Smooth muscle cell (in vitro differentiated cells): ENCODE measurements at regions not wholly inside any gene's neighbourhood (a gene's known extent, or its start where the extent isn't known, plus 50 kb on each side); places are given as distances from the start of the nearest gene placed in this dataset.
"Not testable (repeated sequence)": the region's sequence is repeated elsewhere in the genome, so short reads cannot be mapped to it uniquely, and the experiment has no call there.

ENCODE experiments used
- DNase-seq: peaks from one replicate; lab custom pipeline; 2025; ENCODE audit not compliant: unreplicated experiment; lab: John Stamatoyannopoulos, UW
- H2AFZ ChIP-seq: fragments of 200-600 bp; sonication (generic); 2 replicates; pipeline ENCODE4 v1.6.0; 2016; ENCODE audit warnings: antibody characterized with exemption, low read depth, mild to moderate bottlenecking
- H3F3A ChIP-seq: fragments of 200-600 bp; sonication (generic); 2 replicates; pipeline ENCODE4 v1.6.0; 2017; ENCODE audit warnings: antibody characterized with exemption, low read depth
- H3K27ac ChIP-seq: fragments of 200-600 bp; sonication (generic); 2 replicates; pipeline ENCODE4 v1.5.1; 2016; ENCODE audit warnings: low read depth, mild to moderate bottlenecking
- H3K27me3 ChIP-seq: fragments of 200-600 bp; sonication (generic); 2 replicates; pipeline ENCODE4 v1.6.1; 2016; ENCODE audit warnings: low read depth, mild to moderate bottlenecking
- H3K36me3 ChIP-seq: fragments of 200-600 bp; sonication (generic); 2 replicates; pipeline ENCODE4 v1.5.1; 2016; ENCODE audit warnings: low read depth
- H3K4me1 ChIP-seq: fragments of 200-600 bp; sonication (generic); 2 replicates; pipeline ENCODE4 v1.5.1; 2016; ENCODE audit warnings: low read depth
- H3K4me2 ChIP-seq: fragments of 200-600 bp; sonication (generic); 2 replicates; pipeline ENCODE4 v1.6.0; 2016; ENCODE audit warnings: mild to moderate bottlenecking
- H3K4me3 ChIP-seq: fragments of 200-600 bp; sonication (generic); 2 replicates; pipeline ENCODE4 v1.5.1; 2016; ENCODE audit warnings: mild to moderate bottlenecking
- H3K79me2 ChIP-seq: fragments of 200-600 bp; sonication (generic); 2 replicates; pipeline ENCODE4 v1.6.0; 2016; ENCODE audit warnings: low read depth, mild to moderate bottlenecking
- H3K9ac ChIP-seq: fragments of 200-600 bp; sonication (generic); 2 replicates; pipeline ENCODE4 v1.6.0; 2016; ENCODE audit warnings: low read depth
- H3K9me3 ChIP-seq: fragments of 200-600 bp; sonication (generic); replicated peaks from 2 replicates; pipeline ENCODE4 v1.5.1; 2016; ENCODE audit warnings: low read depth
- H4K20me1 ChIP-seq: fragments of 200-600 bp; sonication (generic); 2 replicates; pipeline ENCODE4 v1.6.0; 2016; ENCODE audit warnings: low read depth
- WGBS: methylation state at CpG from one replicate; pipeline ENCODE4 v1.1.7; 2016; ENCODE audit warnings: low lambda C conversion rate; 5-methylcytosine and 5-hydroxymethylcytosine counted together
- TF ChIP-seq, protein P1 (sequence below): fragments of 200-600 bp; sonication (generic); IDR thresholded peaks from 2 replicates; pipeline ENCODE4 v1.5.1; 2017; ENCODE audit warnings: borderline replicate concordance, mild to moderate bottlenecking, antibody characterized with exemption; ENCODE audit not compliant: insufficient read depth, poor library complexity, severe bottlenecking

DNA sequence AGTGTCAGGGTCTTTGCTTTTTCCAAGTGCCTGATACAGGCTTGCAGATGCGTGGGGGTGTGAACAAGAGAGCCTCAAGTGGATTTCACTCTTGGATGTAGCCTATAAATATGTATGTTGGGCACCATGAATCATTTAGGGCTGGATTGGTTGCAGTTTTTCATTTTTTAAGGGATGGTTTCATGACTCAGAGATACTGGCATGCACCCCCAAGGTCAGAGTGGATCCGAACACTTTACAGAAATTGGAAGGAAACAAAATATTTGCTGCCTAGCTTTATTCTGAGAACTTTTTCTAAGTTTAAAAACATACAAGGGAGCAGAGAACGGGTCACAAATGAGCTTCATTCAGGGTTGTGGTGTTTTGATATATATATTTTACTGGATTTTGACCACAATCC, 436.8 kb upstream of the ERCC4 start:
- 87% methylated on average over 3 of the region's 3 CpGs for WGBS
- TF ChIP-seq, protein P1, sequence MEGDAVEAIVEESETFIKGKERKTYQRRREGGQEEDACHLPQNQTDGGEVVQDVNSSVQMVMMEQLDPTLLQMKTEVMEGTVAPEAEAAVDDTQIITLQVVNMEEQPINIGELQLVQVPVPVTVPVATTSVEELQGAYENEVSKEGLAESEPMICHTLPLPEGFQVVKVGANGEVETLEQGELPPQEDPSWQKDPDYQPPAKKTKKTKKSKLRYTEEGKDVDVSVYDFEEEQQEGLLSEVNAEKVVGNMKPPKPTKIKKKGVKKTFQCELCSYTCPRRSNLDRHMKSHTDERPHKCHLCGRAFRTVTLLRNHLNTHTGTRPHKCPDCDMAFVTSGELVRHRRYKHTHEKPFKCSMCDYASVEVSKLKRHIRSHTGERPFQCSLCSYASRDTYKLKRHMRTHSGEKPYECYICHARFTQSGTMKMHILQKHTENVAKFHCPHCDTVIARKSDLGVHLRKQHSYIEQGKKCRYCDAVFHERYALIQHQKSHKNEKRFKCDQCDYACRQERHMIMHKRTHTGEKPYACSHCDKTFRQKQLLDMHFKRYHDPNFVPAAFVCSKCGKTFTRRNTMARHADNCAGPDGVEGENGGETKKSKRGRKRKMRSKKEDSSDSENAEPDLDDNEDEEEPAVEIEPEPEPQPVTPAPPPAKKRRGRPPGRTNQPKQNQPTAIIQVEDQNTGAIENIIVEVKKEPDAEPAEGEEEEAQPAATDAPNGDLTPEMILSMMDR, result no peak
- Histone ChIP-seq H4K20me1 (no peaks in the 10 kb centered on the region), H3K27ac (no peak overlapping the region), H3K36me3 (no peaks in the 10 kb centered on the region), H2AFZ (no peak overlapping the region), H3K4me2 (no peak overlapping the region), H3K9ac (no peak overlapping the region), H3K4me1 (no peaks in the 10 kb centered on the region), H3K4me3 (no peak overlapping the region), H3K9me3 (no peaks in the 10 kb centered on the region), H3K27me3 (no peaks in the 10 kb centered on the region), H3K79me2 (no peaks in the 10 kb centered on the region), H3F3A (no peaks in the 10 kb centered on the region)
- DNase-seq, result no peak

GRCh38 chr16:13489416-13489815, 430.5 kb upstream of the ERCC4 start:
- not testable (repeated sequence) for H2AFZ ChIP-seq, H3K36me3 ChIP-seq, DNase-seq, H4K20me1 ChIP-seq, H3K4me1 ChIP-seq, H3K27ac ChIP-seq, H3K79me2 ChIP-seq, H3K9me3 ChIP-seq, H3K27me3 ChIP-seq, H3K9ac ChIP-seq, H3K4me2 ChIP-seq, H3K4me3 ChIP-seq, H3F3A ChIP-seq
- 92% methylated on average over 3 of the region's 3 CpGs for WGBS

- Histone ChIP-seq H4K20me1 (no peaks in the 10 kb centered on the region), H3K27me3 (peaks cover 9% of the 10 kb centered on the region), H3K27ac (no peak overlapping the region), H3F3A (no peaks in the 10 kb centered on the region), H3K4me2 (no peak overlapping the region), H3K36me3 (no peaks in the 10 kb centered on the region), H3K4me3 (no peak overlapping the region), H3K9me3 (no peaks in the 10 kb centered on the region), H2AFZ (no peak overlapping the region), H3K79me2 (no peaks in the 10 kb centered on the region), H3K9ac (no peak overlapping the region), H3K4me1 (no peaks in the 10 kb centered on the region)
- 86% methylated on average over 4 of the region's 4 CpGs for WGBS
- DNase-seq, result no peak
- TF ChIP-seq, protein P1, result no peak
Measured at GRCh38 chr16:13492046-13492445, 427.9 kb upstream of the ERCC4 start.

DNA sequence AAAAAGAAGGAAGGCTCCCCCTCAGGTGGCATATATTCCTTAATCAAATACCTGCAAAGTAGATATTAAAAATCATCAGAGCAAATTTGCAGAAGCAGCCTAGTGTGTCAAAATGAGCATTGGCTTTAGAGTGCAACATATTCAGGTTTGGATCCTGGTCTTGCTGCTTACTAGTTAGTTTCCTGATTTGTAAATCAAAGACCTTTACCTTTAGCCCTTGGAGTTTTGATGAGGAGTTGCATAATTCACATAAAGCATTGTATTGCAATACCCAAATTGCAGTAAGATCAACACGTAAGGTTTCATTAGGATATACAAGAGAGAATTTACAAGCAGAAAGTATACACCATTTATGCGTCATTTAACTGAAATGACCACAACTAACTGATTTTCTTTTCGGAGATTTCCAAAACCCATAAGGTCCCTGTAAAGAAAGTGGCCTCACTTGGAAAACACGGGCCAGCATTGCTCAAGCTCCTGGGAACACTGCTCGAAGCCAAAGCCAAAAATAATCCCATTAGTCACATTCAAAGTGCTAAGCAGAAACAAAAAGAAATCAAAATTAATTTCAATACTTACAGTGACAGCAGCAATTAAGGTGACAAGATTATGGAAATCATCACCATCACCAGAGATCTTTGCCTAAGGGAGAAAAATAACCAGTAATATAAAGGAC, 415.9 kb upstream of the ERCC4 start:
- no peak overlapping the region for H3K4me2 ChIP-seq
- no peaks in the 10 kb centered on the region for H3F3A ChIP-seq
- H3K27me3 ChIP-seq, result no peaks in the 10 kb centered on the region
- H3K27ac ChIP-seq, result no peak overlapping the region
- H4K20me1 ChIP-seq, result no peaks in the 10 kb centered on the region
- TF ChIP-seq, protein P1, result no peak
- WGBS, result 89% methylated on average over 5 of the region's 5 CpGs
- no peak overlapping the region for H3K4me3 ChIP-seq
- H3K4me1 ChIP-seq, result no peaks in the 10 kb centered on the region
- no peak overlapping the region for H3K9ac ChIP-seq
- H3K36me3 ChIP-seq, result no peaks in the 10 kb centered on the region
- no peaks in the 10 kb centered on the region for H3K79me2 ChIP-seq
- no peaks in the 10 kb centered on the region for H3K9me3 ChIP-seq
- no peak overlapping the region for H2AFZ ChIP-seq
- DNase-seq, result no peak
